Lung microvascular endothelial cell (primary cell): ENCODE measurements at regions not wholly inside any gene's neighbourhood (a gene's known extent, or its start where the extent isn't known, plus 50 kb on each side); places are given as distances from the start of the nearest gene placed in this dataset.
A peak's percentile ranks its signal among the peaks of the same experiment; 100 is the strongest.

Source experiments
- DNase-seq, 2 donors: peaks; one replicate each; pipeline versions ENCODE4 v3.0.0 to v3.0.0-alpha.2; 2010; ENCODE audit warnings: low read depth in 2 of 2

DNA sequence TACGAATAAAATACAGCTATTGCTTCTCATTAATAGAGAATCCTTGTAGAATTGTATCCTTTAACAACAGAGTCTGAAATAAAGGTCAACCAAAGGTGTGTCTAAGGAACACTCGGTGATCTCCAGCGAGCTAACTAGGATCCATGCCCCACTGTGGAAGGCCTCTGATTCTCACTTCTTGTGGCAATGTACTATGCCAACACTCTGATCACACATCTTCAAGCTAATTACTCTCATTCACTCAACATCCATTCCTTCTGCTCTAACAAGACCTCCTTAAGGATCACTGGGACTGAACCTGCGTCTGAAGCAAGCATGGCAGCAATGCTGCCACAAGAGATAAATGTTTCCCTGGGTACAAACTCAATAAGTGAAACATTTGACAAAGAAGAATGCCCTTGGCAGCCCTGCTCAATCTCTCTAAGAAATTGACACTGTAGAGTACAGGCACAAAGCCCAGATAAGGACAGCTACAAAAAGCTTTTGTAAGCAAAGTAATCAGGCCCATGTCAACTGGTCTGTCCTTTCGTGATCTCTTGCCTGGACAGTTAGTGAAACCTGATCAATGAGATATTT, 74.6 kb upstream of the PARD3B start:
- DNase-seq, result no peak

GRCh38 chr2:204472375-204472774, 72.9 kb upstream of the PARD3B start:
- no peak for DNase-seq

DNA sequence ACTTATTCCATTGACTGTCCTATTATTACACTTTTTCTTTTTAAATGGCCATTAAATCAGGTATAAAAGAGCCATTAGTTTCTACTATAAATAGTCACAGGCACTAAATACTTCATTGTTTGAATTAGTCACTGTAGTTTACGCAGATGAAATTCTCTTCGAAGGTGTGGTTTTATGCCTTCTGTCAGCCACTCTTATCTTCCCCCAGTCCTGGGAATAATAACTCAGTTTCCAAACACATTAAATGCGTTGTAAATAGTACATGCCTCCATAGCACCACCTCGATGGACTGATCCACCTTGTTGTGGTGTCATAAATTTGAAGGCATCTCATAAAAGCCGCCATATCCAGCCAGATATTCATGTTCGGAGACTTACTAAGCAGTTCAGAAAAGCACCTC, 72.1 kb upstream of the PARD3B start:
- DNase-seq, result no peak

GRCh38 chr2:204475399-204475798, 69.9 kb upstream of the PARD3B start:
- no peak for DNase-seq

GRCh38 chr2:204477358-204477950, 67.8 kb upstream of the PARD3B start:
- no peak for DNase-seq

GRCh38 chr2:204479557-204479956, 65.7 kb upstream of the PARD3B start:
- DNase-seq, result peak; percentile 29 to 80

- DNase-seq, result no peak
These were observed 64.6 kb upstream of the PARD3B start for GRCh38 chr2:204480676-204481075.

DNA sequence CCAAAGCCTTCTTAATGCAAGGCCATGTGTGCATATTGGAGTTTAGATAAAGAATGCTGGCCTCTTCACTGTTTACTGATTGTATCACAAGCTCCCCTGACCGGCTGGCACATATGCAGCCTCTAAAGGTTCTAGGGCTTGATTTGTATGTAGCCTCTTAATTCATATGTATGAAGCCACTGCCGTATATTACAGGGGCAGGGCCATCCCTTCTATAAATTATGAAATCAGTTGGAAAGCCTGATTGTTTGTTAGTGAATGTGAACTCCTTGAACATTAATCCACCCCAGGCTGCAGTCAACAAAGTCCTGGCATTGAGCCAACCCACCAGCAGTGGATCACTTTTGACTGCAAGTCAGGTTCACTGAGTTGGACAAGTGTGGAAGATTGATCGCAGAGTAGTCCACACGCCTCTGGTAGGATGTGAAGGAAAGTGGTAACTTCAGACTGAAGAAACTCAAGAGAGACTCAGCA, 61.6 kb upstream of the PARD3B start:
- DNase-seq, result peak; percentile 29 to 51

DNA sequence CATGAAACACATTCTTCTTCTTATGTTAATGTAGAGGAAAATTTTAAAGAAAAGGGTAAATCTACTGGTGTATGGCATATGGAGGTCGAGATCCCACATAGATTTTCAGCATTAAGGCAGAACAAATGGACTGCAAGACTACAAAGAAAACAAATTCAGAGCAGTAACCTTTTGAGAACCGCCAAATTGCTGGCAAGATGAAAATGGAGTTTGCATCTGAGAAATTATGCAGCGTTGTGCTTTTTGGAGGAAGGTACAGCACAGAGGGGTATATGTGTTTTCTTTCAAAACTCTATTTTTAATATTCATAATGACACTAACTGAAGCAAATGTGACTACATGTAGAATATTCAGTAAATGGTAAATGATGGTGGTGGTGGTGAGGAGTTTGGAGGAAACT, 59.0 kb upstream of the PARD3B start:
- no peak for DNase-seq

DNA sequence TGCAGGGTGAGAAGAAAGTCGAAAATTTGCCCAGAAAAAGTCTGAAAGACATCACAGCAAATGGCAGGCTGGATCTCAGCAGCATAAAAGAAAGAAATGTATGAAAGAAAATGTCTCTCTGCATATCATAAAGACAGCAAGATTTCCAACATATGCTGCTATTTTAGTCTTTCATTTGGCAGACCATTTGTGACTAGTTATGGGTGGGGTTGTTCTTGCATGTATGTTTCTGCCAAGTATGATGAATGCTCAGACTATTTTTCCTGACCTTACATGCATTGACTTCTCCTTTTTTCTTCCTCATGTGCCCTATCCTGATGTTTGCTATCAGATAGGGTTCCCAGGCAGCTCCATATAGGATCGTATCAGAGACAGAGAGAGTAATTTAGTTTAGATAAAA, 58.5 kb upstream of the PARD3B start:
- no peak for DNase-seq

GRCh38 chr2:204487447-204488229, 57.6 kb upstream of the PARD3B start:
- DNase-seq, result no peak

GRCh38 chr2:204491528-204491927, 53.7 kb upstream of the PARD3B start:
- peak; percentile 61 to 73 for DNase-seq

DNA sequence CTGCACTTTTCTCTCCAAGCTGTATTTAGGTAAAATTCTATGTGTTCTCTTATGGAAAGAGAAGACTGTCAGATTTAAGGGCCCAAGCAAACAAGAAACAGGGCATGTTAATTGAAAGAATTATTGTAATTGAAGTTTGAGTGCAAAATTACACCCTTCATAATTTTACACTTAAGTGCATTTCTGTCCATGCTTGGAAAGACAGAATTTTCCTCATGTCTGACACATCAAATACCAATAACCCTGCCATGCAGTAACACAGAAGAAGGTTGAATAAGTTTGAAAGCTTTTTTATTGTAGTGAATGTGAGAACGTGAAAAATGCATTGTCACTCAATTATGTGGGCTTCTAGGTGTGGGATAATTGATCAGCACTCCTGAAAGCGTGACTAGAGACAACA, 52.9 kb upstream of the PARD3B start:
- DNase-seq, result no peak

GRCh38 chr2:204494681-204495080, 50.6 kb upstream of the PARD3B start:
- DNase-seq, result no peak

DNA sequence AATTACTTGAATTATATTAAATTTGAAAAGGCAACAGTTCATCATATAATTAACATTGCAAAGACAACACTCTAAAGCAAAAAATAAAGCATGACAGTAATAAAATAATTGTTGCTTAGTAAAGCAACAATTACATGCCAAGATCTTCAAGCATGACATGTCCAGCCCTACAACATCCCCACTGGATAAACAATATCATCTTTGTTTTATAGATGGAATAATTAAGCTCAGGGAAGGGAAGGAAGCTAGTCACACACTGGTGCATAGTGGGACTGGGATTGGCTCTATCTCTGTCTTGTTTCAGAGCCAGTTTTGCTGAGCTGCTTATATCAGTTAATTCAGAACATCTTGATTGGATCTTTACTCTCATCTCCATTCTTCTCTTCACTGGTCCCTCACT, 49.9 kb upstream of the PARD3B start:
- DNase-seq, result no peak
